HepG2 (cell line): ENCODE measurements at regions not wholly inside any gene's neighbourhood (a gene's known extent, or its start where the extent isn't known, plus 50 kb on each side); places are given as distances from the start of the nearest gene placed in this dataset.
A peak's percentile ranks its signal among the peaks of the same experiment; 100 is the strongest.

Experiments
- ARID3A ChIP-seq: IDR thresholded peaks from 2 replicates; pipeline ENCODE4 v1.6.1; 2012; ENCODE audit warnings: low read depth, low read length, improper control_type of control experiment
- EP300 ChIP-seq, 3 experiments: sonication (generic) in 1 of 3; formaldehyde crosslinking in 1 of 3; IDR thresholded peaks; 2 replicates each; pipeline versions ENCODE4 v1.5.1 to v1.6.1; 2011 to 2020; ENCODE audit warnings: low read depth in 2 of 3, low read length in 2 of 3, borderline replicate concordance in 1 of 3, improper control_type of control experiment in 1 of 3, mild to moderate bottlenecking in 1 of 3, missing genetic modification reagents in 1 of 3, moderate library complexity in 1 of 3
- FOXA3 ChIP-seq: IDR thresholded peaks from 2 replicates; pipeline ENCODE4 v1.6.1; 2016; ENCODE audit warnings: missing genetic modification reagents, missing compliant biosample characterization
- FOXJ3 ChIP-seq: sonication (generic); formaldehyde crosslinking; IDR thresholded peaks from 2 replicates; pipeline ENCODE4 v1.4.0; 2020; ENCODE audit warnings: missing genetic modification reagents, mild to moderate bottlenecking, borderline replicate concordance
- FOXP1 ChIP-seq, 2 experiments: fragments of 450-650 bp in 1 of 2; IDR thresholded peaks; 2 replicates each; pipeline ENCODE4 v1.6.1; 2017 to 2018; ENCODE audit warnings: antibody characterized with exemption in 1 of 2
- HNF4G ChIP-seq, 2 experiments: sonication (generic) in 1 of 2; formaldehyde crosslinking in 1 of 2; IDR thresholded peaks; 2 replicates each; pipeline versions ENCODE4 v1.4.0 to v1.6.1; 2011 to 2020; ENCODE audit warnings: borderline replicate concordance in 2 of 2, low read depth in 2 of 2, mild to moderate bottlenecking in 2 of 2, low read length in 1 of 2, missing genetic modification reagents in 1 of 2, moderate library complexity in 1 of 2
- MAFK ChIP-seq, 2 experiments: IDR thresholded peaks in 1 of 2; conservative IDR thresholded peaks in 1 of 2; 2 replicates each; pipeline ENCODE4 v1.6.1; 2011; ENCODE audit warnings: improper control_type of control experiment in 2 of 2, low read length in 2 of 2
- MED13 ChIP-seq: sonication (generic); formaldehyde crosslinking; IDR thresholded peaks from 2 replicates; pipeline ENCODE4 v1.5.0; 2020; ENCODE audit warnings: missing genetic modification reagents
- NR2F2 ChIP-seq: IDR thresholded peaks from 2 replicates; pipeline ENCODE4 v1.6.1; 2012; ENCODE audit warnings: low read depth, inconsistent platforms, borderline replicate concordance
- PAXIP1 ChIP-seq: sonication (generic); formaldehyde crosslinking; conservative IDR thresholded peaks from 2 replicates; pipeline ENCODE4 v1.4.0; 2020; ENCODE audit warnings: mild to moderate bottlenecking, missing genetic modification reagents, moderate library complexity
- SOX6 ChIP-seq, 2 experiments: fragments of 450-650 bp in 1 of 2; sonication (generic) in 1 of 2; formaldehyde crosslinking in 1 of 2; IDR thresholded peaks; 2 replicates each; pipeline versions ENCODE4 v1.4.0 to v1.6.1; 2017 to 2020; ENCODE audit warnings: antibody characterized with exemption in 1 of 2, mild to moderate bottlenecking in 1 of 2, missing genetic modification reagents in 1 of 2
- TOE1 ChIP-seq: sonication (generic); formaldehyde crosslinking; IDR thresholded peaks from 2 replicates; pipeline ENCODE4 v1.4.0; 2020; ENCODE audit warnings: mild to moderate bottlenecking, missing genetic modification reagents
- ZBTB3 ChIP-seq: sonication (generic); formaldehyde crosslinking; IDR thresholded peaks from 2 replicates; pipeline ENCODE4 v1.4.0; 2020; ENCODE audit warnings: low read depth, mild to moderate bottlenecking, moderate library complexity, missing genetic modification reagents, borderline replicate concordance
- ZBTB37 ChIP-seq: sonication (generic); formaldehyde crosslinking; IDR thresholded peaks from 2 replicates; pipeline ENCODE4 v1.4.0; 2020; ENCODE audit warnings: mild to moderate bottlenecking, missing genetic modification reagents
- ZNF383 ChIP-seq: sonication (generic); formaldehyde crosslinking; IDR thresholded peaks from 2 replicates; pipeline ENCODE4 v1.4.0; 2020; ENCODE audit warnings: missing genetic modification reagents, mild to moderate bottlenecking, borderline replicate concordance
- ZNF704 ChIP-seq: sonication (generic); formaldehyde crosslinking; IDR thresholded peaks from 2 replicates; pipeline ENCODE4 v1.8.1; 2023; ENCODE audit warnings: mild to moderate bottlenecking, inconsistent platforms, moderate library complexity, missing genetic modification reagents, borderline replicate concordance

- TF ChIP-seq ZBTB37 (CRISPR knock-in tag) (no peak), FOXJ3 (CRISPR knock-in tag) (peak; percentile 51; the same call in 1 of the 2 replicates), FOXP1 (IDR thresholded peaks at IDR 0.05) (no peak), FOXP1 (CRISPR knock-in tag; IDR thresholded peaks at IDR 0.05) (peak; percentile 5; the same call in 1 of the 2 replicates), EP300 (IDR thresholded peaks at IDR 0.05; ENCODE audit: low read depth in 2 of 2, low read length in 2 of 2) (peak in 1 of 2 experiments; percentile 64; a peak in 1 of 4 replicates), EP300 (CRISPR knock-in tag; IDR thresholded peaks at IDR 0.05; ENCODE audit: borderline replicate concordance) (no peak), TOE1 (CRISPR knock-in tag) (no peak), ZNF383 (no peak), MED13 (CRISPR knock-in tag) (no peak), NR2F2 (peak; percentile 40; the same call in 1 of the 2 replicates), ARID3A (peak; percentile 70; the same call in 1 of the 2 replicates), MAFK (conservative IDR thresholded peaks at IDR 0.05 in 1 of 2, IDR thresholded peaks at IDR 0.05 in 1 of 2; ENCODE audit: low read length in 2 of 2) (peak in 1 of 2 experiments; percentile 38; a peak in 2 of 4 replicates), PAXIP1 (CRISPR knock-in tag) (peak; percentile 78), FOXA3 (peak; percentile 27; the same call in 1 of the 2 replicates), HNF4G (IDR thresholded peaks at IDR 0.05; ENCODE audit: borderline replicate concordance, low read depth, low read length) (peak; percentile 41; the same call in 1 of the 2 replicates), HNF4G (CRISPR knock-in tag; IDR thresholded peaks at IDR 0.05; ENCODE audit: borderline replicate concordance, low read depth) (no peak), ZBTB3 (CRISPR knock-in tag) (no peak), SOX6 (IDR thresholded peaks at IDR 0.05) (no peak), SOX6 (CRISPR knock-in tag; IDR thresholded peaks at IDR 0.05) (peak; percentile 74), ZNF704 (CRISPR knock-in tag) (no peak)
These were observed 752.7 kb upstream of the MGAT4C start (continued) for GRCh38 chr12:87008785-87009384.
